NB4 (cell line): ENCODE measurements at regions not wholly inside any gene's neighbourhood (a gene's known extent, or its start where the extent isn't known, plus 50 kb on each side); places are given as distances from the start of the nearest gene placed in this dataset.

ENCODE experiments used
- DNase-seq: peaks from one replicate; pipeline ENCODE4 v3.0.0; 2010; ENCODE audit warnings: low read depth
- H3K4me3 ChIP-seq: one replicate; pipeline ENCODE4 v1.5.1; 2011; ENCODE audit warnings: mild to moderate bottlenecking, low read depth, low read length, moderate library complexity
- CTCF ChIP-seq: IDR thresholded peaks from one replicate; pipeline ENCODE4 v1.5.1; 2012; ENCODE audit warnings: low read depth, low read length
- MAX ChIP-seq: IDR thresholded peaks from 2 replicates; pipeline ENCODE4 v1.6.1; 2011; ENCODE audit warnings: low read depth, low read length
- MYC ChIP-seq: IDR thresholded peaks from 2 replicates; pipeline ENCODE4 v1.6.1; 2011; ENCODE audit warnings: low read depth, low read length
- POLR2A ChIP-seq: IDR thresholded peaks from 2 replicates; pipeline ENCODE4 v1.6.1; 2011; ENCODE audit warnings: mild to moderate bottlenecking; ENCODE audit not compliant: insufficient read length; ENCODE audit errors: extremely low read depth

- no peak for TF ChIP-seq MYC
- no peak for TF ChIP-seq CTCF
- no peak for TF ChIP-seq MAX
- TF ChIP-seq POLR2A: no peak
- H3K4me3 ChIP-seq: no peak overlapping the region
- peak; percentile 0 for DNase-seq
These were observed 61.1 kb downstream of the SMUG1 start for GRCh38 chr12:54127538-54128259.

GRCh38 chr12:54128416-54128815, 60.4 kb downstream of the SMUG1 start:
- DNase-seq: no peak
- no peak overlapping the region for H3K4me3 ChIP-seq
- TF ChIP-seq MAX: no peak
- TF ChIP-seq MYC: no peak
- no peak for TF ChIP-seq CTCF
- TF ChIP-seq POLR2A: no peak

- no peak for TF ChIP-seq MAX
- TF ChIP-seq CTCF: no peak
- no peak for TF ChIP-seq MYC
- no peak for TF ChIP-seq POLR2A
- H3K4me3 ChIP-seq: no peak overlapping the region
- DNase-seq: no peak
These were observed 59.5 kb downstream of the SMUG1 start for GRCh38 chr12:54129028-54129903.
